Lung microvascular endothelial cell (primary cell): ENCODE measurements at regions not wholly inside any gene's neighbourhood (a gene's known extent, or its start where the extent isn't known, plus 50 kb on each side); places are given as distances from the start of the nearest gene placed in this dataset.
"Not testable (repeated sequence)": the region's sequence is repeated elsewhere in the genome, so short reads cannot be mapped to it uniquely, and the experiment has no call there.

Experiments
- DNase-seq, 2 donors: peaks; one replicate each; pipeline versions ENCODE4 v3.0.0 to v3.0.0-alpha.2; 2010; ENCODE audit warnings: low read depth in 2 of 2

DNA sequence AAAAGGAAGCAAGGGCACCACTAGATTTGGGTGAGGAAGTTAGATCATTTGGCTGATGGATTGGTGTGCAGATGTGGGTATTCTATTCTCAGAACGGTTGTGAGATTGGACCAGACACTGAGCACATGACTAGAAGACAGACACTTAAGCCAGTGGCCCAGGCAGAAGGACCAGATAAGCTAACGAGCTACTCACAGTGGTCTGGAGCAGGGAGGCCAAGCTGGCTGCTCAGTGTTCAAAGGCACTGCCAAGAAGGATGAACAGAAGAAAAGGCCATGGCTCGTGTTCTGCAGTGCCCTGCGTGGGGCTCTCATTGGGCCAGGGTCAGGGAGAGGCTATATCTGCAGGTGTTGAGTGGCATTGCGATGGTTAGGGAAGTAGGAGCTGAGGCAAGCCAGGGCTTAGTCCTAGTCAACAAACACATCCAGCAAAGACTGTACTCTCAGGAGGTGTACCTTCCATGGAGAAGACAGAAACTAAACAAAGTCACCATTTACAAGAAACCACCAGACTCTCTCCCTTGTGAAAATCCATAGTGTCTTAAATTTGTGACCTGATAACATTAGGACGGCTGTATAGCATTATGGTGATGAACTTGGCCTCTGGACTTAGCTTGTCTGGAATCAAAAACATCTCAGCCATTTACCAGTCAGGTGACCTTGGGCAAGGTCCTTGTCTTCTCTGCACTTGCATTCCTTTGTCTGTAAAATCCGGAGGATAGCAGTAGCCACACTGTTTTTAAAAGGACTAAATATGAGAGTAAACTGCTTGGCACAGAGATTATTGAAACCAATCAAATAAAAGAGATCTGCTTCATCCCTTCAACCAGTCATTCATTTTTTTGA, 274.5 kb downstream of the SIPA1L2 start:
- no peak for DNase-seq

DNA sequence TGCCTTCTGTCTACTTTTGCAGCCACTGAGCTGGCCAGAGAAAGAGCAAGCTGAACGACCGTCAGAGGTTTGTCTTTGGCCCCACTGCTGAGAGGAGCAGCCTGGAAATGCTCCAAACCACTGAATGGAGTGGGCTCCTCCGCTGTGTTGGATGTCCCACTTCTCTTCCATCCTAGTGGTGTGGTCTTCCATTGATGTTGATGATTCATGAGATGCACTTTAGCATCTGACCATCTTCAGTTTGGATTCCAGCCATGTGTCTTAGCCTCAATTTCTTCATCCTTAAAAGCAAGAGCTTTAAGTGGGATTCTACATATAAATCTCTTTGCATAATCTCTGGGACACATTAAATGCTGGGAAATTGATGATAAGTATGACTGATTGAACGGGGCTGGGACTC, 276.9 kb downstream of the SIPA1L2 start:
- no peak for DNase-seq

DNA sequence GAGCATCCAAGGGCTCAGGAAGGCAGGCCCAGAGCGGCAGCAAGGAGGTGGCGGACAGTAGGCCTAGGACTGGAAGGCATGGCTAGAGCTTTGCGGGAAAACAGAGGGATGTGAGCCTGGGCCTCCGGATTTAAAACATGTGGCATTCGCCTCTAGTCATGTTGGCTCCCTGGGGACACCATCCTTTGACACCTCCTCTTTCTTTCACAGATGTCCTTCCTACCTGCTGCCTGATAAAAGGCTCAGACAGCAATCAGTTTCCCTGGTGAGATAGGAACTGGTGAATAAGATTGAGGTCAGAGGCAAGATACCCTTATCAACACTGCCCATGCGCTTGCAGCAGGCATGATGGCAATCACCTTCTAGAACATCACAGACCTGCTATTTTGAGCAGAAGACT, 277.6 kb downstream of the SIPA1L2 start:
- no peak for DNase-seq

DNA sequence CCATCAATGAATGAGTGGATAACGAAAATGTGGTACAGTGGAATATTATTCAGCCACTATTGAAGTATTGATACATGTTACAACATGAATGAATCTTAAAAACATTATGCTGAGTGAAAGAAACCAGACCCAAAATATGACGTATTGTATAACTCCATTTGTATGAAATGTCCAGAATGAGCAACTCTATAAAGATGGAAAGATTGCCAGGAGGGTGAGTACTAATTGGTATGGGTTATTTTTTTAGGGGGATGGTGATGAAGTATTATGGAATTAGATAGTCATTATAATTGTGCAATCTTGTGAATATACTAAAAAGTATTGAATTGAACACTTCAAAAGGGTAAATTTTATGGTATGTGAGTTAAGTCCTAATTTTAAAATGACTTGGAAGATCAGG, 278.6 kb downstream of the SIPA1L2 start:
- DNase-seq = no peak

DNA sequence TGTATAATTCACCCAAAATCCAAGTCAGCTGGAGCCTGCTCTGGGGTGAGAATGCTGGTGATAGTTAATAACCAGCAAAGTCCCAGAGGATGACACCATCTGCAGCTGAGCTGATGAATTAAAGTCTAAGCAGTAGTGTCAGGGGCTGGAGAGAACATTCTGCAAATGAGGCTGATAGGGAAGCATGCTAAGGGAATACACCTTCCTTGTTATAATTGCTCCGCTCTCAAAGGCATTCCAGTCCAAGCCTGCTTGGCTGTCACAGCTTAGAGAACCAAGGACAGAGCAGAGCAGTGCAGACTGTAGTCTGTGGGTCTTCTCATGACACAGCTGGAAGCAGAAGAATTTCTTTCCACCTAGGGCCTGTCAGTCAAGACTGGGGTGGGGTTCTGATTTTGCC, 283.1 kb downstream of the SIPA1L2 start:
- no peak for DNase-seq

DNA sequence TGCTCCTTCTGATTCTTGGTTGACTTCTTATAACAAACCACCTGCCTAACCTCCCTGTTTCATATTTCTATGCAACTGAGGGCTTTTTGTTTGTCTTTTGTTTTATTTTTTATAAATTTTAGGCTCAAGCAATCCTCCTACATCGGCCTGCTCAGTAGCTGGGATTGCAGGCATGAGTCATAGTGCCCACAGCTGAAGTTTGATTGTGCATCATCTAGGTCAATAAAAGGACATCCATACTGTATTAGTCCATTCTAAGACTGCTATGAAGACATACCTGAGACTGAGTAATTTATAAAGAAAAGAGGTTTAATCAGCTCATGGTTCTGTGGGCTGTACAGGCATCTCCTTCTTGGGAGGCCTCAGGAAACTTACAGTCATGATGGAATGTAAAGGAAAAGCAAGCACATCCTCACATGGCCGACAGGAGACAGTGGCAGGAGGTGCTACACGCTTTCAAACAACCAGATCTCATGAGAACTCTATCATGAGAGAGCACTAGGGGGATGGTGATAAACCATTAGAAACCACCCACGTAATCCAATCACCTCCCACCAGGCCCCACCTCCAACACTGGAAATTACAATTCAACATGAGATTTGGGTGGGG, 285.0 kb downstream of the SIPA1L2 start:
- DNase-seq = no peak

DNA sequence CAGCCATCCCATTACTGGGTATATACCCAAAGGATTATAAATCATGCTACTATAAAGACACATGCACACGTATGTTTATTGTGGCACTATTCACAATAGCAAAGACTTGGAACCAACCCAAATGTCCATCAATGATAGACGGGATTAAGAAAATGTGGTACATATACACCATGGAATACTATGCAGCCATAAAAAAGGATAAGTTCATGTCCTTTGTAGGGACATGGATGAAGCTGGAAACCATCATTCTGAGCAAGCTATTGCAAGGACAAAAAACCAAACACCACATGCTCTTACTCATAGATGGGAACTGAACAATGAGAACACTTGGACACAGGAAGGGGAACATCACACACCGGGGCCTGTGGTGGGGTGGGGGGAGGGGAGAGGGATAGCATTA, 285.7 kb downstream of the SIPA1L2 start:
- not testable (repeated sequence) for DNase-seq

DNA sequence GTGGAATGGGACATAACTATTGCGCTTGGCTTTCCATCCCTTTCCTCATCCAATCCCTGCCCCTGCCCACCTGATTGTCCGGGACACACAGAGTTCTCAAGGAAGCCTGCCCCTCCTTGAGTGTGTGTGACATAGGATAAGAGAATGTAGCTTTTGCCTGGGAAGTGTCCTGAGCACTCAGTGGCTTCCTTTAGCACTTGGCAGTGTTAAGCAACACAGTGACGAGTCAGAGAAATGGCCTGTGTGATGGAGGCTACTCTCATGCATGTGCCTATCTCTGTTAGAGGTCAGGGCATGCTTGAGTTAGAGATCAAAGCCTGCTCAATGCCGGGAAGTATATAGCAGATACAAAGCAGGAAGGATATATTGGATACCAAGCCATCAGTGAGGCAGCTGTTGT, 289.5 kb downstream of the SIPA1L2 start:
- DNase-seq = no peak

DNA sequence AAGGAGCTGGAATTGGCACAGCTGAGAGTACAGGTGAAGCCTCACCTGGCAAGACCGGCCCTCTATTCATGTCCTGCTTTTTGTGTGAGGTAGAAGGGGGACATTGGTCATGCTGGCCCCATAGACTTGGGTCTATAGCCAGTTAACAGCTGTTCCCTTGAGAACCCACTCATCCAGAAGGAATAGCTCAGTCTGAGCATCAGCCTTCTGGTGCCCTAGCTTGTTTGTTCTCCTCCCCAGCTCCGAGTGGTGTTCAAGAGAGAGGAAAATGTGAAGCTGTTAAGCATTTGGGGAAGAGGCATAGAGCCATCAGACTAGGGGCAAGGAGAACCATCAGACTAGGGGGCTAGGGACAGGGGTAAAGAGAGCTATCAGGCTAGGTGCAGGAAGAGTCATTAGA, 290.9 kb downstream of the SIPA1L2 start:
- no peak for DNase-seq

DNA sequence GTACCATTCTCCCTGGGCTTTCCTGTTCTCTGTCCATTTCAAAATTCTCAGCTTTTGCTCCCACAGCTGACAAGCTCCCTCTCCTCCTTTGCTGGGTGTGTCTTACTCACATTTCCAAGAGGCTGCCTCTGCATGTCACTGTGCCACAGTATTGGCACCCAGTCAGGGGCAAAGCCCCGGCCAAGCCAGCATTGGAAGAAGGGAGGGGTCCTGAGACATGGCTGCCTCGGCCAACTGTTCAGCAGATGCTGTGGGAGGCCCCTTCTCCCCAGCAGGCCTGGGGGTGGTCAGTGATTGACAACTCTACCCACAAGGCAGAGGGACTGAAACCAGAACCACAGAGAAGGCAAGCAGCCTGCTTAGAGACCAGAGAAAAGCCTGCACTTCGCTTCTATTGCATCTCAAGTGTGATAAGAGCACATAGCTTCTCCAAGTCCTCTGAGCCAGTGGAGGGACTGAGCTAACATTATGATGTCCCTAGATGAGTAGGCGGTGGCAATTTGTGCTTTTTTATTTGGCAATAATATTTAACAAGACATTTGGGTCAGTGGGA, 294.1 kb downstream of the SIPA1L2 start:
- no peak for DNase-seq

DNA sequence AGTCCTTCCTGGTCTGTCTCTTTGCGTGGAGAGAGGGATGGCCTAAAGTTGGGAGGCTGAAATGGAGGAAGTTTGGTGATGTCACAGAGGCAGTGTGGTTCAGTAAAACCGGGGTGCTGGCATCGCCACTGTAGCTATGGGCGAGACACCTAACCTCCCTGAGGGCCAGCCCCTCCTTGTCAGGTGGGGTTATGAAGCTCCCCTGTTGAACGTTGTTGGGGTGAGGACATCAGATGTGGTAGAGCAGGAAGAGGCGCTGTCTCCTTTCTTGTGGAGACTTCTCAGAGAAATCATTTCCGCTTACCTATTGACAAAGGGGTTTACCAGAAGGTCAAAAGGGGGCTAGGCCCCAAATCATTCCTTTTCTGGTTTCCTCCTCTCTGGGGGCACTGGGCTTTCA, 294.7 kb downstream of the SIPA1L2 start:
- no peak for DNase-seq

DNA sequence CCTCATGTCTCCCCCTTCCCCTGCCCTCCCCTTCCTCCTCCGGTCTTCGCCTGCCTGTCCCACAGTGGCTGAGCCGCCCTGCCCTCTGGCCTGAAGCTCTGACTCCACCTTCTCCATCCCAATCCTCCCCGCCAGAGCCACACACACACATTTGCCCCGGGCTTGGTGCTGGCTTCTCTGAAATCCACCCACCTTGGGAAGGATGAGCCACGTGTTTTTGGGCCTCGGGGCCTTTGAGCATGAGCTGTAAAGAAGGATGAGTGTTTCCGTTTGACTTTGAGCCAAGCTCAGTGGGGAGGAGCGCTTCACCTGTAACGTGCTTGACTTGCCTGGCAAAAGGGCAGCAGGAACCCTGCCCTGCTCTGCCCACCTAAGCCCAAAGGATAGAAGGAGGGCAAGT, 295.1 kb downstream of the SIPA1L2 start:
- DNase-seq = no peak

DNA sequence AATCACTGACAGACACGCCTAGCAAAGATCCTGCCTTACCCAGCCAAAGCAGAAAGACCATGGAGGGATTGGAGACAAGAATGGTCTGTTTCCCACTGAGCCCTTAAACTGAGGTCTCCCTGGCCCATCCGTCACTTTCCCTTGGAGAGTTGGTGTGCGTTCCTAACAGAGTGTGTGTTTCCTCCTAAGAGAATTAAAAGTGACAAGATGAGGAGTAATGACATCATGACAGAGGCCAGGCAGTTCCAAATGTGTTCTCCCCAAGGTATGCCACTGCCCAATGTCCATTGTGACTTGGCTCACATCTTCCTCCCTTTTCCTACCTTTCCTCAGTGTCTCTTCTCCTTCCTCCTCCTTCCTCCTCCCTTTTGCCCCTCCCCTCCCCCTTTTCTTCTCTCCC, 295.7 kb downstream of the SIPA1L2 start:
- DNase-seq = no peak

DNA sequence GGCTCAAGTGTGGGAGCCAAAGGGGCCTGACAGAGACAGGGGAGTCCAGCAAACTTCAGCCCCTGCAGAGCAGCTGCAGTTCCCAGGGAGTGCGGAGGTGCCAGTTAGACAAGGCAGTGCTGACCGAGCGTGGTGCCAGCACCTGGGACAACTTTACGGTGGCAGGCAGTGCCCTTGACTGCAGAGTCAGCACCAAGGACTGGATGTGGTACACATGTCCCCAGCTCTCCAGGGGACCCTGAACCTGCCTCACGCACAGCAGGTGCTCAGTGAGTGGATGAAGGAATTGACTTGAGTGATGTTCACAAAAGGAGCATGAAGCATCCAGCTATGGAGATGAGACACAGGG, 296.5 kb downstream of the SIPA1L2 start:
- DNase-seq = no peak

DNA sequence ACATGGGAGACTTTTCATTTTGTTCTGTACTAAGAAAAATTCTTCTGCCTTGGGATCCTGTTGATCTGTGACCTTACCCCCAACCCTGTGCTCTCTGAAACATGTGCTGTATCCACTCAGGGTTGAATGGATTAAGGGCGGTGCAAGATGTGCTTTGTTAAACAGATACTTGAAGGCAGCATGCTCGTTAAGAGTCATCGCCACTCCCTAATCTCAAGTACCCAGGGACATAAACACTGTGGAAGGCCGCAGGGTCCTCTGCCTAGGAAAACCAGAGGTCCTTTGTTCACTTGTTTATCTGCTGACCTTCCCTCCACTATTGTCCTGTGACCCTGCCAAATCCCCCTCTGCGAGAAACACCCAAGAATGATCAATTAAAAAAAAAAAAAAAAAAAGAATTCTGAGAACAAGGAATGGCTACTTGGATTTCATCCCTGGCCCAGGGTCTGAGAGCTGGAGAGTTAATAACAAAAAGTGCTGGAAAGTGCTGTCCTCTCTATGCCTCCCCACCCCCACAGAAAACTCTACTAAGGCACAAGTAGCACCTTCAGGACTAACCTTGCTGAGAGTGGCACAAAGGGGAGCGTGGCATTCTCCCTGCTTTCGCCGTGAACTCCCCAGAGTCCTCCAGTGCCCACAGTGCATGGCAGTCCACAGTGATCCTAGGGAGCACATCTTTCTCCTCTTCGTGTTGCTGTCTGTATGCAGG, 297.1 kb downstream of the SIPA1L2 start:
- DNase-seq = not testable (repeated sequence)

DNA sequence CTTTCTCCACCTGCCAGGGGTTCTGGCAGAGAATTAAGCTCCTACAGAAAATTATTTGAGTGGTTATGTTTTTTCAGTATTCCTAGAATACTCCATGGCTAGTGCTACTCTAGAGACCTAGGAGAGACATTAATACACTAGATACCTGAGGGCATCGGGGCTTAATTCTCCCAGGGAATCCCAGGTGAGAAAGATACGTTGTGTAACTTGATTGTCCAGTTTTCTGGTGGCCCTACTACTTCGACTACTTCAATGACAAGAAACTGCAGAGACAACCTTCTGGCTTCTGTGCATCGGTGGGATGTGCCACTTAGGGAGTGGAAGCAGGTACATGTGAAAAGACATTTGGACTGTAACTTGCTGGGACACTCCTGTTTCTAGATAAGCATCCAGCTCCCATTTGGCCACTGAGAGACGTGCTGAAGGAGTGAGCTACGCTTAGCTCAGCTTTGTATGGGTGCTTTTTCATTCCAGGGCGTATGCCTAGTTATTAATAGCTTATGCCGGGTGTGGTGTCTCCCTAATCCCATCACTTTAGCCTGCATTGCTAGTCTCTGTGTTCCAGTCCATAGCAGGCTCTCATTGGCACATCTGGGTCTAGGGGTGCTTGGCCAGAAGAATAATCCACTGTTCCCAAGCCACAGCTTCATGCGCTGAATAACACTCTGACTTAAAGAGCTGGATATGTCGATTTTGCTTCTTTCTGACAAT, 300.7 kb downstream of the SIPA1L2 start:
- DNase-seq = no peak

DNA sequence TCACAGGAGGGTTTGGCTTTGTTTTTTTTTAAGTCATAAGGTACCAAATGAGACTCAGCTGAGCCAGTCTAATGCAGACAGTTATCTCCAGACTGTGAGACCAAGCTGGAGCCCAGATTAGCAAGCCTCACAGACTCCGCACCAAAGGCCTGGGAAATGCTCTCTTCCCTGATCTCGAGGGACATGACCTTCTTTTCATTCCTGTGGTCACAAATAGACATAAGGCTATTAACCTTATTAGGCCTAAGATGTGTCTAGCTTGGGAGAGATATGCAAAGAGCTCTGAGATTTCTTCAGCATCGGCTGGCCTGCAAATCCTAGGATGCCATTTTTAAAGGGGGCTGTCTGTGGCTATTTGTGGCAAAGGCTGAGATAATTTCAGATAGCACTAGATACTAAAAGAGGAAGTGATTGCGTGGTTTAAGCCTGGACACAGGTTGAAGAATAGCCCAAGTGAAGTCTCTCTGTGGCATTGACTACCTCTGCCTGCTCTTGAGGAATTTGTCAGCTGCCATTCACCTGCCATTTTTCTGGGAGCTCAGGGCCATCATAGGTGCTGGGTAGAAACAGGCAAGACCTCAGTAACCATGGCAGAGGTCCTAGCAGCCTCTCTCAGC, 301.3 kb downstream of the SIPA1L2 start:
- DNase-seq = no peak

DNA sequence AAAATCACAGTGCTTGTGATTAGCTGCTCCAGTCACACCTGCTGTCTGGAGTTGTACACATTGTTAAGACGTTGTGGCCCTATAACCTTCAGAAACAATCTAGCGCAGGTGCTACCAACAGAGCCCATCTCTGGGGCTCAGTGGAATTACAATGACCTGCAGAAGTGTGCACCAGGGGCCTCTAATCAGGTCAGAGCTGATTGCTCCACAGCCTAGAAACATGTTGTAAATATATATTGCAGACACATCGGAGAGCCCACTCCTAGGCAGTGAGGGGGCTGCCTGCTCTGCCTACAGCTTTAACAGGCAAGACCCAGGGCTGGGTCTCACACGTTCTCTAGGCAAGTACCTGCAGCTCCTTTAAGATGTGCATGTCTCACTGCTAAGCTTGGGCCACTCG, 302.0 kb downstream of the SIPA1L2 start:
- DNase-seq = no peak

DNA sequence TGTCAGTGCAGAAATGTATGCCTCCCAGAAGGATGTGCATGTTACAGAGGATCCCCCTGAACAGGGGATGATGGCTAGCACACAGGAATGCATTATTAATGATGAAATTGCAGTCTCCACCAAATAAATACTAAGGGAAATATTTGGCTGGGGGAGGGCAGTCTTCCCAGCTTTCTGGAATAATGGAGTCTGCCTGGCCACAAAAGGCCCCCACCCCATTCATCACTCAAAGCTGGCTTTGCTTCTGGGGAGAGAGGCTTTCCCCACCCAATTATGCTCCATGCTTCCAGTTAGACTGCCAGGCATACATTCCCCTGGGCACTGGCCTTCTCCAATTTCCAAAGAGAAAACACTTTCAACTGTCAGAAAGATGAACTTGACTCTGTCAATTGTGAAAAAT, 302.7 kb downstream of the SIPA1L2 start:
- DNase-seq = no peak

DNA sequence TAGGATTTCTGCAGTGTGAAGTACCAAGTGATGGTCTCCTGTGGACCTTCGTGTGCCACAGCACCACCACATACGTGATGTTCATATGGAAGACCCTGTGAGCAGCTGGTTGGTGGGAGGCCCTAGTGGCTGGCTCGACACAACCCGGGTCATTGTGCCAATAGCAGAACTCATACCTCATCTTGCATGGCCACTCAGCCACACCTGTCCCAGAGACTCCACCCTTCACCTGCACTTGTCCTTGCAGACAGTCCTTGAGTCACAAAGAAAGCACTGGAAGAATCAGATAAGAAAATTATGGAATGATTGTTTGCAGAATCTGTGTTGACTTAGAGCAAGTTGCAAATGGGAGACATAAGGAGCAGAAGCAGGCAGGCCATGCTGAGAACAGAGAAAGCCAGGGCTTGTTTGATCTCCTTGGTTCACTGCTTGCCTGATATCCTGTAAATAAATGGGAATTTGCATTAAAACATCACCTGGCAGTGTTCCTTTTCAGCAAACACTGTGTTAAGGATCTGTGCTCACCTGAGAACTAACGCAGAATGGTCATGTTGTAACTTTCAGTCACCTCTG, 307.7 kb downstream of the SIPA1L2 start:
- no peak for DNase-seq
